NB4 (cell line): ENCODE measurements at regions not wholly inside any gene's neighbourhood (a gene's known extent, or its start where the extent isn't known, plus 50 kb on each side); places are given as distances from the start of the nearest gene placed in this dataset.

Experiments
- CTCF ChIP-seq: IDR thresholded peaks from one replicate; pipeline ENCODE4 v1.5.1; 2012; ENCODE audit warnings: low read depth, low read length
- POLR2A ChIP-seq: IDR thresholded peaks from 2 replicates; pipeline ENCODE4 v1.6.1; 2011; ENCODE audit warnings: mild to moderate bottlenecking; ENCODE audit not compliant: insufficient read length; ENCODE audit errors: extremely low read depth
- TF ChIP-seq, protein P1 (sequence below): IDR thresholded peaks from 2 replicates; pipeline ENCODE4 v1.6.1; 2011; ENCODE audit warnings: low read depth, low read length

GRCh38 chr15:47917881-47918280 lies 200.6 kb downstream of the SEMA6D start:
- no peak for TF ChIP-seq POLR2A
- no peak for TF ChIP-seq CTCF
- TF ChIP-seq, protein P1, sequence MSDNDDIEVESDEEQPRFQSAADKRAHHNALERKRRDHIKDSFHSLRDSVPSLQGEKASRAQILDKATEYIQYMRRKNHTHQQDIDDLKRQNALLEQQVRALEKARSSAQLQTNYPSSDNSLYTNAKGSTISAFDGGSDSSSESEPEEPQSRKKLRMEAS = no peak
